Tibial nerve (tissue), 4 donors: ENCODE measurements at regions not wholly inside any gene's neighbourhood (a gene's known extent, or its start where the extent isn't known, plus 50 kb on each side); places are given as distances from the start of the nearest gene placed in this dataset.

Source experiments
- EP300 ChIP-seq, 2 donors: sonication (generic); formaldehyde crosslinking; IDR thresholded peaks; one replicate each; pipeline ENCODE4 v1.6.1; 2017; ENCODE audit warnings: antibody characterized with exemption in 2 of 2, mild to moderate bottlenecking in 1 of 2
- POLR2A ChIP-seq, 2 donors: fragments of 450-650 bp; IDR thresholded peaks; one replicate each; pipeline ENCODE4 v1.6.1; 2017; ENCODE audit warnings: antibody characterized with exemption in 2 of 2, mild to moderate bottlenecking in 2 of 2, moderate library complexity in 2 of 2
- TF ChIP-seq, protein P1 (sequence below), 5 experiments: fragments of 200-600 bp in 3 of 5; fragments of 450-650 bp in 2 of 5; sonication (generic) in 3 of 5; IDR thresholded peaks; one replicate each; pipeline ENCODE4 v1.5.1; 2016 to 2019; ENCODE audit warnings: antibody characterized with exemption in 5 of 5, mild to moderate bottlenecking in 3 of 5, moderate library complexity in 2 of 5

DNA sequence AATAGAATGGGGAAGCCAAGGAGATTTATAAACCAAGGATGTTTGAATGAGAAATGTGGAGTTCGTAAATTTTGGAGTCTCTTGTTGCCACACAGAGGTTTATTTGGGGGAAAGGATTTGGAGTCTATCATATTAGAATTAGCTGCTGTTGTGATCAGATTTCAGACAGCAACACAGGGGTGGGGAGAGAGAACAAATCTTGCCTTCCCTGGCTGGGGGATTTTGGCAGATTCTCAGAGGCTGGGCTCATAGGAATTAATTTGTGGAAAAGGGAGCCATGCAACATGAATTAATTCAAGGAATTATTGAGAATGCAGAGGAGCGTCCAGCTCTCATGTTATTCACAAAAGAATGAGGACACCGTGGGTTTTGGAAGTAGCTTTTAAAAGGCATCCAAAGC is 73.9 kb upstream of the PRMT8 start:
- TF ChIP-seq, protein P1, sequence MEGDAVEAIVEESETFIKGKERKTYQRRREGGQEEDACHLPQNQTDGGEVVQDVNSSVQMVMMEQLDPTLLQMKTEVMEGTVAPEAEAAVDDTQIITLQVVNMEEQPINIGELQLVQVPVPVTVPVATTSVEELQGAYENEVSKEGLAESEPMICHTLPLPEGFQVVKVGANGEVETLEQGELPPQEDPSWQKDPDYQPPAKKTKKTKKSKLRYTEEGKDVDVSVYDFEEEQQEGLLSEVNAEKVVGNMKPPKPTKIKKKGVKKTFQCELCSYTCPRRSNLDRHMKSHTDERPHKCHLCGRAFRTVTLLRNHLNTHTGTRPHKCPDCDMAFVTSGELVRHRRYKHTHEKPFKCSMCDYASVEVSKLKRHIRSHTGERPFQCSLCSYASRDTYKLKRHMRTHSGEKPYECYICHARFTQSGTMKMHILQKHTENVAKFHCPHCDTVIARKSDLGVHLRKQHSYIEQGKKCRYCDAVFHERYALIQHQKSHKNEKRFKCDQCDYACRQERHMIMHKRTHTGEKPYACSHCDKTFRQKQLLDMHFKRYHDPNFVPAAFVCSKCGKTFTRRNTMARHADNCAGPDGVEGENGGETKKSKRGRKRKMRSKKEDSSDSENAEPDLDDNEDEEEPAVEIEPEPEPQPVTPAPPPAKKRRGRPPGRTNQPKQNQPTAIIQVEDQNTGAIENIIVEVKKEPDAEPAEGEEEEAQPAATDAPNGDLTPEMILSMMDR (IDR thresholded peaks at IDR 0.05) = no peak
- no peak for TF ChIP-seq POLR2A (IDR thresholded peaks at IDR 0.05)
- no peak for TF ChIP-seq EP300 (IDR thresholded peaks at IDR 0.05)
